Fibroblast of the aortic adventitia (primary cell): ENCODE measurements at regions not wholly inside any gene's neighbourhood (a gene's known extent, or its start where the extent isn't known, plus 50 kb on each side); places are given as distances from the start of the nearest gene placed in this dataset.

Source experiments
- DNase-seq: peaks from one replicate; pipeline ENCODE4 v3.0.0-alpha.2; 2010; ENCODE audit warnings: low read depth
- H3K4me3 ChIP-seq: 2 replicates; pipeline ENCODE4 v1.5.1; 2011; ENCODE audit warnings: low read depth, mild to moderate bottlenecking, control low read depth, low read length, moderate library complexity
- CTCF ChIP-seq: IDR thresholded peaks from 2 replicates; pipeline ENCODE4 v1.5.1; 2011; ENCODE audit warnings: mild to moderate bottlenecking, low read length, control low read depth, inconsistent platforms; ENCODE audit not compliant: insufficient read depth

GRCh38 chr17:11026903-11027302 lies 189.0 kb upstream of the PIRT start:
- TF ChIP-seq CTCF = no peak
- no peak overlapping the region for H3K4me3 ChIP-seq
- no peak for DNase-seq

GRCh38 chr17:11023639-11024479 lies 186.0 kb upstream of the PIRT start:
- no peak for TF ChIP-seq CTCF
- no peak for DNase-seq
- no peak overlapping the region for H3K4me3 ChIP-seq

GRCh38 chr17:11006530-11006929 lies 168.6 kb upstream of the PIRT start:
- TF ChIP-seq CTCF = no peak
- DNase-seq = no peak
- H3K4me3 ChIP-seq = no peak overlapping the region

GRCh38 chr17:11005940-11006339 lies 168.1 kb upstream of the PIRT start:
- H3K4me3 ChIP-seq = no peak overlapping the region
- DNase-seq = no peak
- TF ChIP-seq CTCF = no peak

GRCh38 chr17:11002417-11002816 lies 164.5 kb upstream of the PIRT start:
- H3K4me3 ChIP-seq = no peak overlapping the region

GRCh38 chr17:11001651-11002050 lies 163.8 kb upstream of the PIRT start:
- no peak for TF ChIP-seq CTCF
- H3K4me3 ChIP-seq = no peak overlapping the region
- no peak for DNase-seq

More at GRCh38 chr17:11002417-11002816, 164.5 kb upstream of the PIRT start:
- DNase-seq = no peak
- TF ChIP-seq CTCF = no peak
